DMS153 treated with DMSO at 0.1 percent for 48 hours (cell line): ENCODE measurements at regions not wholly inside any gene's neighbourhood (a gene's known extent, or its start where the extent isn't known, plus 50 kb on each side); places are given as distances from the start of the nearest gene placed in this dataset.
"Not testable (repeated sequence)": the region's sequence is repeated elsewhere in the genome, so short reads cannot be mapped to it uniquely, and the experiment has no call there.

Experiments used
- DNase-seq: peaks from one replicate; lab custom pipeline; 2025; ENCODE audit not compliant: unreplicated experiment; lab: John Stamatoyannopoulos, UW

DNA sequence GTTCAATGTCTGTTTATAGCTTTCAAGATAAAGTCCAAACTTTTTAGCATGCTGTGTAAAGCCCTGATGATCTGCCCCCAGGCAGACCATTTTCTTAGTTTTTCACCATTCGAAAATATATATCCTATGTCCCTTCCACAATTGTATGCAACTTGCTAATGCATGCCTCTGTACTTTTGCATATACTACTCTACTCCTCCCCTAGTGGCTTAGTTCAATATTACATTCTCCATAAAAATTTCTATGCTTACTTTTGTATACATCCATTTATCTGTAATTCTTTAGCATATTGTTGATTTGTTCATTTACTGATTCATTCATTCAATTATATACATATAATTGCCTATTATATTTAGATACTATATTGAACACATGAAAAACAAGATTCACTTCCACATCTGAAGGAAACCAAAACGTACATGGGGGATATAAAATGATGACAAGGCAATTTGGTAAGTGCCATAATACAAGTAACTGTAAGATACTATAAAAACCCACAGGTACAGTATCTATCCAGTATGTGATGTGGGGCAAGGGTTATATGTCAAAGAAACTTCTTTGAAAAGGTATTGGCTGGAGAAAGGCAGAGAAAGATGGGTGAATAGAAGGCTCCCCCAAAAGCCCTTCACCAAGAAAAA is 902.5 kb downstream of the FAM133A start:
- no peak for DNase-seq

GRCh38 chrX:94600077-94600476 is 926.1 kb downstream of the FAM133A start:
- no peak for DNase-seq

DNA sequence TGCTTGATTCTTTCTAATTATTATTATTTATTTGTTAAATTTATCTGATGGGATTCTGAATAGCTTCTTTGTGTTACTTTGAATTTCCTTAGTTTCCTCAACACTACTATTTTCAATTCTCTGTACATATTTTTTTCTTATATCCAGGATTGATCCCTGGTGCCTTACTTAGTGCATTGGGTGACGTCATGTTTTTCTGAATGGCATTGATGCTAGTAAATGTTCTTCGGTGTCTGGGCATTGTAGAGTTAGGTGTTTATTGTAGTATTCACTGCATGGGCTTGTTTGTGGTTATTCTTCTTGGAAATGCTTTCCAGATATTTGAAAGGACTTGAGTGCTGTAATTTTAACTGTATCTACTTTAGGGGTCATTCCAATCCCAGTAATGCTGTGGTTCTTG is 938.1 kb downstream of the FAM133A start:
- DNase-seq, result no peak

- no peak for DNase-seq
These were observed 959.2 kb downstream of the FAM133A start for GRCh38 chrX:94633237-94633636.

DNA sequence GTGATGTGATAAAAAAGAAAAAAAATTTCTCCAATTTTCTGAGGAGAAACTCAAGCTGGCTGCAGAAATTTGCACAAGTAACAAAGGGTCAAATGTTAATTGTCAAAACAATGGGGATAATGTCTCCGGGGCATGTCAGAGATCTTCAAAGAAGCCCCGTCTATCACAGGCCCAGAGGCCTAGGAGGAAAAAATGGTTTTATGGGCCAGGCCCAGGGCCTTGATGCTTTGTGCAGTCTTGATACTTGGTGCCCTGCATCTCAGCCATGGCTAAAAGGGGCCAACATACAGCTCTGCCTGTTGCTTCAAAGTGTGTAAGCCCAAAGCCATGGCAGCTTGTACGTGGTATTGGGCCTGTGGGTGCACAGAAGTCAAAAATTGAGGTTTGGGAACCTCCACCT is 961.0 kb downstream of the FAM133A start:
- DNase-seq, result no peak

DNA sequence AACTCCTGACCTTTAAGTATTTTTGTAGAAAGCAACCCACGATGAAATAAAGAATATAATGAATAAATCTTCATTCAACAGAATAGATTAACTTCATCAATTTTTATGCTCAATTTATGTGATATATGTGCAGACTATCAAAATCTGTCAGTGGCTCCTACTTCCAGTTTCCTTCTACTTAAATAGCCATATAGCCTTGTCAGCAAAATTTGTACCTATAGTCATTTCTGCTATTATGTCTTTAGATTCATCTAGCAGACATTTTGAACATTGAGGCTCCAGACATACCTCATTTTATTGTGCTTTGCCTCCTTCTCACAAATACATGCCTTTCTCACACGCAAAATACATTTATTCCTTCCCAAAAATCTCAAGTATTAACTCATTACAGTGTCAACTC is 971.7 kb downstream of the FAM133A start:
- no peak for DNase-seq

DNA sequence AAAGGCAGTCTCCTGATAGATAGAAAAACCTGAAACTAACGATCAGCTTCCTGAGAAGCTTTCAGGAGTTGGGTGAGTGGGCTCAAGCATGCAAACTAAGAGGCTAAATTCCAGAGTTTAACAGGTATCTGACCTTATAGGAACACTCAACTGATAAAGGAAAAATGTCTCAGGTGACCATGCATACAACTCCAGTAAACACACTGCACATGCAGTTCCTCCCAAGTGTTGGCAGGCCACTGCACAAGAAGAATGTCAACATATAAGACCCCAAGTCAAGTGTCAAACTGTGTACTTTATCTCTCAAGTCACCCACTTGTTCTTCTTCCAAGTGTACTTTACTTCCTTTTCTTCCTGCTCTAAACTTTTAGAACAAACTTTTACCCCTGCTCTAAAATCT is 981.2 kb downstream of the FAM133A start:
- DNase-seq, result no peak

DNA sequence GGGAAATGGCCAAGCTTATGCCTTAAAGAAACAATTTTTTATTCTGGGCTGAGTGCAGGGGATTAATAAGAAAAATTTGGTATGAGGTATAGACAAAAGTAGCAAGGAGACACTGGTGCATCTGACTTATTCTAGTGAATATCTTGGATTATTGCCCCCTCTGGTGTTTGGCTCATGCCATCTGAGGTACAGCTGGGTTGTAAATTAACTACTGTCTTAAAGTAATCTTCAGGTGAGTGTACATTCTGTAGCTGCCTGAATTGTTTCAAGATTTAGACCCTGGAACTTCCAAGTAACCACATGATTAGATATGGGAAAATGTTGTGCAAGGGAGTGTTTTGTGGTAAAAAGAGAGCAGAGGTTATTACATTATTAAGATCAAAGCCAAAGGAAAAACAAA is 988.7 kb downstream of the FAM133A start:
- no peak for DNase-seq

GRCh38 chrX:94676285-94676684 is 1002.3 kb downstream of the FAM133A start:
- no peak for DNase-seq

- DNase-seq, result no peak
These were observed 1012.1 kb downstream of the FAM133A start for GRCh38 chrX:94686071-94686470.

- no peak for DNase-seq
These were observed 1021.9 kb downstream of the FAM133A start for GRCh38 chrX:94695910-94696309.

DNA sequence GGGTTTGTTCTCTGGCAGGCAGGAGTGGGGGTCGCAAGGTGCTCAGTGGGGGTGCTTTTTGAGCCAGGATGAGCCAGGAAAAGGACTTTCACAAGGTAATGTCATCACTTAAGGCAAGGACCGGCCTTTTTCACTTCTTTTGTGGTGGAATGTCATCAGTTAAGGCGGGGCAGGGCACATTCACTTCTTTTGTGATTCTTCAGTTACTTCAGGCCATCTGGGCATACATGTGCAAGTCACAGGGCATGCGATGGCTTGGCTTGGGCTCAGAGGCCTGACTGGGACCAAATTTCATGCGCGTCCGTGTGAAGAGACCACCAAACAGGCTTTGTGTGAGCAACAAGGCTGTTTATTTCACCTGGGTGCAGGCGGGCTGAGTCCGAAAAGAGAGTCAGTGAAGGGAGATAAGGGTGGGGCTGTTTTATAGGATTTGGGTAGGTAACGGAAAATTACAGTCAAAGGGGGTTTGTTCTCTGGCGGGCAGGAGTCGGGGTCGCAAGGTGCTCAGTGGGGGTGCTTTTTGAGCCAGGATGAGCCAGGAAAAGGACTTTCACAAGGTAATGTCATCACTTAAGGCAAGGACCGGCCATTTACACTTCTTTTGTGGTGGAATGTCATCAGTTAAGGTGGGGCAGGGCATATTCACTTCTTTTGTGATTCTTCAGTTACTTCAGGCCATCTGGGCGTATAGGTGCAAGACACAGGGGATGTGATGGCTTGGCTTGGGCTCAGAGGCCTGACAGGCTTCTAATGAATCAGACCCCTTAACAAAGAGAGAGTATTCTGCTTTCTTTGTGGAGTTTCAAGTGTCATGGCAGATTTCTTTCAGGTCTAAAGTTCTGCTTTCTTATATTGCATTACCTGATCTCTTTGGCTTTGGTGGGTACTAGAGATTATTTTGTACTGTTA is 1030.6 kb downstream of the FAM133A start:
- DNase-seq, result not testable (repeated sequence)

- DNase-seq, result no peak
These were observed 1047.4 kb downstream of the FAM133A start for GRCh38 chrX:94721386-94721785.

GRCh38 chrX:94722578-94722977 is 1048.6 kb downstream of the FAM133A start:
- no peak for DNase-seq

GRCh38 chrX:94742772-94743171 is 1068.8 kb downstream of the FAM133A start:
- no peak for DNase-seq

GRCh38 chrX:94743478-94743877 is 1069.5 kb downstream of the FAM133A start:
- DNase-seq, result no peak

DNA sequence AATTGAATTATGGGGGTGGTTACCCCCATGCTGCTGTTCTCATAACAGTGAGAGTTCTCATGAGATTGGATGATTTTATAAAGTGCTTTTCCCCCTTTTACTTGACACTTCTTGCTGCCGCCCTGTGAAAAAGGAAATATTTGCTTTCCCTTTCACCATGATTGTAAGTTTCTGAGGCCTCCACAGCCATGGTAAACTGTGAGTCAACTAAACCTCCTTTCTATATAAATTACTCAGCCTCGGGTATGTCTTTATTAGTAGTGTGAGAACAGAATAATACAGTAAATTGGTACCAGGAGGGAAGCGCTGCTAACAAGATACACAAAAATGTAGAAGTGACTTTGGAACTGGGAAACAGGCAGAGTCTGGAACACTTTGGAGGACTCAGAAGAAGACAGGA is 1070.8 kb downstream of the FAM133A start:
- no peak for DNase-seq

DNA sequence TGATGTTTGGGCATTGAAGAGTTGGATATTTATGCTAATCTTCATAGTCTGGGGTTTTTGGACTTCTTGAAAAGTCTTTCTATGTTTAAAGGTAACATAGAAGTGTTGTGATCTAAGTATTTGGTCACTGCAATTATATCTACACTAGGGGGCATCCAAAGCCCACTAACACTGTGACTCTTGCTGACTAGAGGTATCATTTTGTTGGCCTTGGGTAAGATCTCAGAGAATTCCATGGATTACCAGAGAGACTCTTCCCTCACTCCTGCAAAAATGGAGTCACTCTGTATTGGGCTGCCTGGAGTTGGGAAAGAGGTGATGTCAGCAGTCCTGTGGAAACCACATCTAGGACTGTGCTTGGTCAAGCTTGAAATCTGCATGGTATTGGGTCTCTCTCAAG is 1077.6 kb downstream of the FAM133A start:
- DNase-seq, result no peak

- DNase-seq, result no peak
These were observed 1078.6 kb downstream of the FAM133A start for GRCh38 chrX:94752434-94753169.

DNA sequence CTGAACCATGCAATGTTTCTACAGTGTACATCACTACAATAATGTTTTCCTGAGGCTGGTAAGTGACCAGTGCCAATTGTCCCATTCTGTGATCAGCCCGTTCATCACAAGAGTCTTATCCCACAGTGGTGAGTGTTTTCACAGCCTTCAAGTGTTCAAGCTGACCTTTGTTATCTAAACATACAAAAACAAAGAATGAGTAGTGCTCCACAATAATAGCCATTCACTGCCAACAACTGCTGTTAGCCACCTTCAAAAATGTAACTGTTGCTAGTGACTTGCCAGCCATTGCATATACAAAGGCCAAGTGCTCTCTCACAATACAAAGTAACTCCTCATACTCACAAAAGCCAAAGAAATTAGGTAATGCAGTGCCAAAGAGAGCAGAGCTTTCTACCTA is 1084.1 kb downstream of the FAM133A start:
- no peak for DNase-seq

GRCh38 chrX:94775640-94776039 is 1101.6 kb downstream of the FAM133A start:
- no peak for DNase-seq

DNA sequence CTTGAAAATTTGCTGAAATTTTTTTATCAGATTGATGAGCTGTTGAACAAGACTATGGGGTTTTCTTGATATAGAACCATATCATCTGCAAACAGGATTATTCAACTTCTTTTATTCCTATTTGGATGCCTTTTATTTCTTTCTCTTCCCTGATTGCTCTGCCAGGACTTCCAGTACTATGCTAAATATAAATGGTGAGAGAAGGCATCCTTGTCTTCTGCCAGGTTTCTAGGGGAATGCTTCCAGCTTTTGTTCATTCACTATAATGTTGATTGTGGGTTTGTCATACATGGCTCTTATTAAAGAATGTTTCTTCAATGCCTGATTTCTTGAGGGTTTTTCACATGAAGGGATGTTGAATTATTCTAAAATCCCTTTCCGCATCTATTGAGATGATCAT is 1139.5 kb downstream of the FAM133A start:
- no peak for DNase-seq
